ENCODE measurements at regions not wholly inside any gene's neighbourhood (a gene's known extent, or its start where the extent isn't known, plus 50 kb on each side); places are given as distances from the start of the nearest gene placed in this dataset.
"Not testable (repeated sequence)": the region's sequence is repeated elsewhere in the genome, so short reads cannot be mapped to it uniquely, and the experiment has no call there.

GRCh38 chr2:144111437-144111836 is 408.5 kb downstream of the ZEB2 start:
- Histone ChIP-seq H3K9me3 (ENCODE audit: insufficient read depth, low read length) (no peaks in the 10 kb centered on the region), H3K27me3 (ENCODE audit: low read length) (no peaks in the 10 kb centered on the region), H3K36me3 (ENCODE audit: low read length) (no peaks in the 10 kb centered on the region), H3K27ac (ENCODE audit: low read depth, low read length) (no peak overlapping the region), H3K79me2 (ENCODE audit: insufficient read depth, low read length) (no peaks in the 10 kb centered on the region), H3K9me2 (replicated peaks; ENCODE audit: insufficient read depth, low read length) (no peaks in the 10 kb centered on the region), H2AFZ (ENCODE audit: low read depth, low read length, severe bottlenecking) (no peak overlapping the region), H3K4me3 (ENCODE audit: insufficient read depth, low read length, poor library complexity, severe bottlenecking) (no peak overlapping the region), H3K9ac (ENCODE audit: low read length) (no peak overlapping the region), H3K4me2 (ENCODE audit: low read depth, low read length, poor library complexity, severe bottlenecking) (no peak overlapping the region), H3F3A (ENCODE audit: insufficient read depth) (no peaks in the 10 kb centered on the region), H4K20me1 (ENCODE audit: low read depth, low read length) (no peaks in the 10 kb centered on the region)
- TF ChIP-seq EZH2phosphoT487 (conservative IDR thresholded peaks at IDR 0.05; ENCODE audit: low read length) (no peak), CTCF (IDR thresholded peaks at IDR 0.05; ENCODE audit: insufficient read depth, low read length, poor library complexity, severe bottlenecking) (no peak)

- not testable (repeated sequence) for H3K79me2 ChIP-seq (ENCODE audit: insufficient read depth, low read length); H3K27ac ChIP-seq (ENCODE audit: low read depth, low read length); H3K9ac ChIP-seq (ENCODE audit: low read length); H3K9me3 ChIP-seq (ENCODE audit: insufficient read depth, low read length); H3K4me2 ChIP-seq (ENCODE audit: low read depth, low read length, poor library complexity, severe bottlenecking); H3K9me2 ChIP-seq (replicated peaks; ENCODE audit: insufficient read depth, low read length); H3F3A ChIP-seq (ENCODE audit: insufficient read depth); H3K4me3 ChIP-seq (ENCODE audit: insufficient read depth, low read length, poor library complexity, severe bottlenecking); H4K20me1 ChIP-seq (ENCODE audit: low read depth, low read length); H3K36me3 ChIP-seq (ENCODE audit: low read length); H3K27me3 ChIP-seq (ENCODE audit: low read length); H2AFZ ChIP-seq (ENCODE audit: low read depth, low read length, severe bottlenecking)
Observed at GRCh38 chr2:144106104-144106503, 413.8 kb downstream of the ZEB2 start.

GRCh38 chr2:144102386-144102785 is 417.5 kb downstream of the ZEB2 start:
- H3K9me3 ChIP-seq (ENCODE audit: insufficient read depth, low read length), result no peaks in the 10 kb centered on the region

More at GRCh38 chr2:144102386-144102785, 417.5 kb downstream of the ZEB2 start:
- no peaks in the 10 kb centered on the region for H3F3A ChIP-seq (ENCODE audit: insufficient read depth)
- TF ChIP-seq CTCF (IDR thresholded peaks at IDR 0.05; ENCODE audit: insufficient read depth, low read length, poor library complexity, severe bottlenecking) (no peak), EZH2phosphoT487 (conservative IDR thresholded peaks at IDR 0.05; ENCODE audit: low read length) (no peak)
- no peaks in the 10 kb centered on the region for H3K9me2 ChIP-seq (replicated peaks; ENCODE audit: insufficient read depth, low read length)
- H4K20me1 ChIP-seq (ENCODE audit: low read depth, low read length), result no peaks in the 10 kb centered on the region
- H3K79me2 ChIP-seq (ENCODE audit: insufficient read depth, low read length), result no peaks in the 10 kb centered on the region
- no peak overlapping the region for H3K9ac ChIP-seq (ENCODE audit: low read length)
- no peak overlapping the region for H3K4me3 ChIP-seq (ENCODE audit: insufficient read depth, low read length, poor library complexity, severe bottlenecking)
- no peak overlapping the region for H2AFZ ChIP-seq (ENCODE audit: low read depth, low read length, severe bottlenecking)
- H3K27ac ChIP-seq (ENCODE audit: low read depth, low read length), result no peak overlapping the region
- no peaks in the 10 kb centered on the region for H3K27me3 ChIP-seq (ENCODE audit: low read length)
- no peaks in the 10 kb centered on the region for H3K36me3 ChIP-seq (ENCODE audit: low read length)
- H3K4me2 ChIP-seq (ENCODE audit: low read depth, low read length, poor library complexity, severe bottlenecking), result no peak overlapping the region

All from SU-DHL-6 (cell line).